WTC11 (cell line): ENCODE measurements at regions not wholly inside any gene's neighbourhood (a gene's known extent, or its start where the extent isn't known, plus 50 kb on each side); places are given as distances from the start of the nearest gene placed in this dataset.

Experiments
- ATAC-seq: fragments of 200-7000 bp; cut with Tn5 transposase; 2 replicates; pipeline ENCODE4 v1.10.0; 2021; ENCODE audit warnings: mild to moderate bottlenecking, moderate library complexity
- CTCF ChIA-PET: fragments of 300-600 bp; sonication (Branson Sonifier 250); formaldehyde crosslinking; loops from one replicate; lab custom pipeline; 2021; ENCODE audit warnings: antibody characterized with exemption; lab: Charles Lee
- POLR2A ChIA-PET: fragments of 350-600 bp; sonication (Branson Sonifier 250); formaldehyde crosslinking; loops from one replicate; lab custom pipeline; 2021; ENCODE audit warnings: antibody characterized with exemption; lab: Charles Lee
- DNase-seq: peaks from one replicate; pipeline ENCODE4 v3.0.0; 2021; ENCODE audit warnings: low spot score
- H3K27ac Mint-ChIP-seq: 2 replicates; pipeline ENCODE4 v1.8.0; 2021; ENCODE audit warnings: mixed read lengths
- H3K27me3 Mint-ChIP-seq: 2 replicates; pipeline ENCODE4 v1.8.0; 2021; ENCODE audit warnings: low read depth, mild to moderate bottlenecking, moderate library complexity, mixed read lengths
- H3K36me3 Mint-ChIP-seq: 2 replicates; pipeline ENCODE4 v1.8.0; 2021; ENCODE audit warnings: mixed read lengths
- H3K4me1 Mint-ChIP-seq: 2 replicates; pipeline ENCODE4 v1.8.0; 2022; ENCODE audit warnings: mixed read lengths
- H3K4me3 Mint-ChIP-seq: 2 replicates; pipeline ENCODE4 v1.8.0; 2021; ENCODE audit warnings: mild to moderate bottlenecking, moderate library complexity, mixed read lengths
- H3K9me3 Mint-ChIP-seq: 2 replicates; pipeline ENCODE4 v1.8.0; 2021; ENCODE audit warnings: mixed read lengths
- CTCF ChIP-seq: fragments of 200-600 bp; IDR thresholded peaks from 2 replicates; pipeline ENCODE4 v1.8.0; 2022; ENCODE audit warnings: antibody characterized with exemption
- E2F1 ChIP-seq: sonication (generic); formaldehyde crosslinking; IDR thresholded peaks from 2 replicates; pipeline ENCODE4 v1.8.0; 2022; ENCODE audit warnings: mild to moderate bottlenecking, missing genetic modification reagents
- ERG ChIP-seq: fragments of 250-450 bp; sonication (Bioruptor Pico); IDR thresholded peaks from 2 replicates; pipeline ENCODE4 v1.8.0; 2021; ENCODE audit warnings: mild to moderate bottlenecking
- FOXJ3 ChIP-seq: sonication (generic); formaldehyde crosslinking; IDR thresholded peaks from 2 replicates; pipeline ENCODE4 v1.9.0; 2021; ENCODE audit warnings: missing genetic modification reagents, mild to moderate bottlenecking, borderline replicate concordance
- FOXP1 ChIP-seq: sonication (generic); formaldehyde crosslinking; IDR thresholded peaks from 2 replicates; pipeline ENCODE4 v1.8.0; 2022; ENCODE audit warnings: missing genetic modification reagents, mild to moderate bottlenecking, moderate library complexity, borderline replicate concordance
- GABPB1 ChIP-seq: sonication (generic); formaldehyde crosslinking; IDR thresholded peaks from 2 replicates; pipeline ENCODE4 v1.8.1; 2023; ENCODE audit warnings: mild to moderate bottlenecking, missing genetic modification reagents
- MXD4 ChIP-seq: fragments of 250-450 bp; sonication (Bioruptor Pico); IDR thresholded peaks from 2 replicates; pipeline ENCODE4 v1.8.0; 2021; ENCODE audit warnings: mild to moderate bottlenecking, moderate library complexity, borderline replicate concordance
- NR1H2 ChIP-seq: sonication (generic); formaldehyde crosslinking; IDR thresholded peaks from 2 replicates; pipeline ENCODE4 v1.9.0; 2021; ENCODE audit warnings: mild to moderate bottlenecking, moderate library complexity, missing genetic modification reagents
- OVOL2 ChIP-seq: fragments of 250-450 bp; sonication (Bioruptor Pico); IDR thresholded peaks from 2 replicates; pipeline ENCODE4 v1.9.0; 2021; ENCODE audit warnings: mild to moderate bottlenecking, borderline replicate concordance
- RORB ChIP-seq: fragments of 250-450 bp; sonication (Bioruptor Pico); IDR thresholded peaks from 2 replicates; pipeline ENCODE4 v1.9.0; 2021; ENCODE audit warnings: mild to moderate bottlenecking
- SMAD3 ChIP-seq: sonication (generic); formaldehyde crosslinking; IDR thresholded peaks from 2 replicates; pipeline ENCODE4 v1.8.0; 2022; ENCODE audit warnings: missing genetic modification reagents, mild to moderate bottlenecking, borderline replicate concordance
- ZNF121 ChIP-seq: sonication (generic); formaldehyde crosslinking; IDR thresholded peaks from 2 replicates; pipeline ENCODE4 v1.8.0; 2023; ENCODE audit warnings: missing genetic modification reagents
- TF ChIP-seq, protein P1 (sequence below): fragments of 250-450 bp; sonication (Bioruptor Pico); IDR thresholded peaks from 2 replicates; pipeline ENCODE4 v2.1.2; 2022; ENCODE audit warnings: mild to moderate bottlenecking, moderate library complexity
- TF ChIP-seq, protein P2 (sequence below): sonication (generic); formaldehyde crosslinking; IDR thresholded peaks from 2 replicates; pipeline ENCODE4 v1.8.1; 2022; ENCODE audit warnings: missing genetic modification reagents, borderline replicate concordance
- TF ChIP-seq, protein P3 (sequence below): sonication (generic); formaldehyde crosslinking; IDR thresholded peaks from 2 replicates; pipeline ENCODE4 v1.8.0; 2022; ENCODE audit warnings: missing genetic modification reagents
- TF ChIP-seq, protein P4 (sequence below): sonication (generic); formaldehyde crosslinking; IDR thresholded peaks from 2 replicates; pipeline ENCODE4 v1.8.0; 2022; ENCODE audit warnings: mild to moderate bottlenecking, missing genetic modification reagents
- TF ChIP-seq, protein P5 (sequence below): sonication (generic); formaldehyde crosslinking; IDR thresholded peaks from 2 replicates; pipeline ENCODE4 v1.8.0; 2023; ENCODE audit warnings: mild to moderate bottlenecking, missing genetic modification reagents
- TF ChIP-seq, protein P6 (sequence below): sonication (generic); formaldehyde crosslinking; IDR thresholded peaks from 2 replicates; pipeline ENCODE4 v1.8.1; 2023; ENCODE audit warnings: mild to moderate bottlenecking, missing genetic modification reagents

GRCh38 chr2:49719241-49719640 is 564.9 kb upstream of the FSHR start (continued):
- TF ChIP-seq, protein P1, sequence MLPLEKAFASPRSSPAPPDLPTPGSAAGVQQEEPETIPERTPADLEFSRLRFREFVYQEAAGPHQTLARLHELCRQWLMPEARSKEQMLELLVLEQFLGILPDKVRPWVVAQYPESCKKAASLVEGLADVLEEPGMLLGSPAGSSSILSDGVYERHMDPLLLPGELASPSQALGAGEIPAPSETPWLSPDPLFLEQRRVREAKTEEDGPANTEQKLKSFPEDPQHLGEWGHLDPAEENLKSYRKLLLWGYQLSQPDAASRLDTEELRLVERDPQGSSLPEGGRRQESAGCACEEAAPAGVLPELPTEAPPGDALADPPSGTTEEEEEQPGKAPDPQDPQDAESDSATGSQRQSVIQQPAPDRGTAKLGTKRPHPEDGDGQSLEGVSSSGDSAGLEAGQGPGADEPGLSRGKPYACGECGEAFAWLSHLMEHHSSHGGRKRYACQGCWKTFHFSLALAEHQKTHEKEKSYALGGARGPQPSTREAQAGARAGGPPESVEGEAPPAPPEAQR (CRISPR knock-in tag), result no peak
- no peak for TF ChIP-seq ERG (CRISPR knock-in tag)

GRCh38 chr2:49715597-49715996 is 561.3 kb upstream of the FSHR start:
- Mint-ChIP-seq H3K27ac (no peak overlapping the region), H3K4me3 (no peak overlapping the region), H3K4me1 (no peaks in the 10 kb centered on the region), H3K36me3 (no peaks in the 10 kb centered on the region), H3K9me3 (no peaks in the 10 kb centered on the region), H3K27me3 (no peaks in the 10 kb centered on the region)
- POLR2A ChIA-PET, result no interaction called here
- ATAC-seq (no peak), DNase-seq (no peak)
- CTCF ChIA-PET, result interaction anchor here (1.1 kb wide), 1 partner anchor 27 kb away, joined by 3 read pairs; no protein-coding TSS in a partner anchor
- no peak for TF ChIP-seq NR1H2 (CRISPR knock-in tag)
- TF ChIP-seq FOXJ3 (CRISPR knock-in tag), result no peak
- TF ChIP-seq FOXP1 (CRISPR knock-in tag), result no peak
- TF ChIP-seq ZNF121 (CRISPR knock-in tag), result no peak
- TF ChIP-seq RORB (CRISPR knock-in tag), result no peak
- TF ChIP-seq, protein P2, sequence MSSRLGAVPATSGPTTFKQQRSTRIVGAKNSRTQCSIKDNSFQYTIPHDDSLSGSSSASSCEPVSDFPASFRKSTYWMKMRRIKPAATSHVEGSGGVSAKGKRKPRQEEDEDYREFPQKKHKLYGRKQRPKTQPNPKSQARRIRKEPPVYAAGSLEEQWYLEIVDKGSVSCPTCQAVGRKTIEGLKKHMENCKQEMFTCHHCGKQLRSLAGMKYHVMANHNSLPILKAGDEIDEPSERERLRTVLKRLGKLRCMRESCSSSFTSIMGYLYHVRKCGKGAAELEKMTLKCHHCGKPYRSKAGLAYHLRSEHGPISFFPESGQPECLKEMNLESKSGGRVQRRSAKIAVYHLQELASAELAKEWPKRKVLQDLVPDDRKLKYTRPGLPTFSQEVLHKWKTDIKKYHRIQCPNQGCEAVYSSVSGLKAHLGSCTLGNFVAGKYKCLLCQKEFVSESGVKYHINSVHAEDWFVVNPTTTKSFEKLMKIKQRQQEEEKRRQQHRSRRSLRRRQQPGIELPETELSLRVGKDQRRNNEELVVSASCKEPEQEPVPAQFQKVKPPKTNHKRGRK (CRISPR knock-in tag), result no peak
- no peak for TF ChIP-seq E2F1 (CRISPR knock-in tag)
- TF ChIP-seq, protein P3, sequence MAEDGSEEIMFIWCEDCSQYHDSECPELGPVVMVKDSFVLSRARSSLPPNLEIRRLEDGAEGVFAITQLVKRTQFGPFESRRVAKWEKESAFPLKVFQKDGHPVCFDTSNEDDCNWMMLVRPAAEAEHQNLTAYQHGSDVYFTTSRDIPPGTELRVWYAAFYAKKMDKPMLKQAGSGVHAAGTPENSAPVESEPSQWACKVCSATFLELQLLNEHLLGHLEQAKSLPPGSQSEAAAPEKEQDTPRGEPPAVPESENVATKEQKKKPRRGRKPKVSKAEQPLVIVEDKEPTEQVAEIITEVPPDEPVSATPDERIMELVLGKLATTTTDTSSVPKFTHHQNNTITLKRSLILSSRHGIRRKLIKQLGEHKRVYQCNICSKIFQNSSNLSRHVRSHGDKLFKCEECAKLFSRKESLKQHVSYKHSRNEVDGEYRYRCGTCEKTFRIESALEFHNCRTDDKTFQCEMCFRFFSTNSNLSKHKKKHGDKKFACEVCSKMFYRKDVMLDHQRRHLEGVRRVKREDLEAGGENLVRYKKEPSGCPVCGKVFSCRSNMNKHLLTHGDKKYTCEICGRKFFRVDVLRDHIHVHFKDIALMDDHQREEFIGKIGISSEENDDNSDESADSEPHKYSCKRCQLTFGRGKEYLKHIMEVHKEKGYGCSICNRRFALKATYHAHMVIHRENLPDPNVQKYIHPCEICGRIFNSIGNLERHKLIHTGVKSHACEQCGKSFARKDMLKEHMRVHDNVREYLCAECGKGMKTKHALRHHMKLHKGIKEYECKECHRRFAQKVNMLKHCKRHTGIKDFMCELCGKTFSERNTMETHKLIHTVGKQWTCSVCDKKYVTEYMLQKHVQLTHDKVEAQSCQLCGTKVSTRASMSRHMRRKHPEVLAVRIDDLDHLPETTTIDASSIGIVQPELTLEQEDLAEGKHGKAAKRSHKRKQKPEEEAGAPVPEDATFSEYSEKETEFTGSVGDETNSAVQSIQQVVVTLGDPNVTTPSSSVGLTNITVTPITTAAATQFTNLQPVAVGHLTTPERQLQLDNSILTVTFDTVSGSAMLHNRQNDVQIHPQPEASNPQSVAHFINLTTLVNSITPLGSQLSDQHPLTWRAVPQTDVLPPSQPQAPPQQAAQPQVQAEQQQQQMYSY (CRISPR knock-in tag), result no peak
- TF ChIP-seq, protein P4, sequence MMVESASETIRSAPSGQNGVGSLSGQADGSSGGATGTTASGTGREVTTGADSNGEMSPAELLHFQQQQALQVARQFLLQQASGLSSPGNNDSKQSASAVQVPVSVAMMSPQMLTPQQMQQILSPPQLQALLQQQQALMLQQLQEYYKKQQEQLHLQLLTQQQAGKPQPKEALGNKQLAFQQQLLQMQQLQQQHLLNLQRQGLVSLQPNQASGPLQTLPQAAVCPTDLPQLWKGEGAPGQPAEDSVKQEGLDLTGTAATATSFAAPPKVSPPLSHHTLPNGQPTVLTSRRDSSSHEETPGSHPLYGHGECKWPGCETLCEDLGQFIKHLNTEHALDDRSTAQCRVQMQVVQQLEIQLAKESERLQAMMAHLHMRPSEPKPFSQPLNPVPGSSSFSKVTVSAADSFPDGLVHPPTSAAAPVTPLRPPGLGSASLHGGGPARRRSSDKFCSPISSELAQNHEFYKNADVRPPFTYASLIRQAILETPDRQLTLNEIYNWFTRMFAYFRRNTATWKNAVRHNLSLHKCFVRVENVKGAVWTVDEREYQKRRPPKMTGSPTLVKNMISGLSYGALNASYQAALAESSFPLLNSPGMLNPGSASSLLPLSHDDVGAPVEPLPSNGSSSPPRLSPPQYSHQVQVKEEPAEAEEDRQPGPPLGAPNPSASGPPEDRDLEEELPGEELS (CRISPR knock-in tag), result no peak
- TF ChIP-seq, protein P5, sequence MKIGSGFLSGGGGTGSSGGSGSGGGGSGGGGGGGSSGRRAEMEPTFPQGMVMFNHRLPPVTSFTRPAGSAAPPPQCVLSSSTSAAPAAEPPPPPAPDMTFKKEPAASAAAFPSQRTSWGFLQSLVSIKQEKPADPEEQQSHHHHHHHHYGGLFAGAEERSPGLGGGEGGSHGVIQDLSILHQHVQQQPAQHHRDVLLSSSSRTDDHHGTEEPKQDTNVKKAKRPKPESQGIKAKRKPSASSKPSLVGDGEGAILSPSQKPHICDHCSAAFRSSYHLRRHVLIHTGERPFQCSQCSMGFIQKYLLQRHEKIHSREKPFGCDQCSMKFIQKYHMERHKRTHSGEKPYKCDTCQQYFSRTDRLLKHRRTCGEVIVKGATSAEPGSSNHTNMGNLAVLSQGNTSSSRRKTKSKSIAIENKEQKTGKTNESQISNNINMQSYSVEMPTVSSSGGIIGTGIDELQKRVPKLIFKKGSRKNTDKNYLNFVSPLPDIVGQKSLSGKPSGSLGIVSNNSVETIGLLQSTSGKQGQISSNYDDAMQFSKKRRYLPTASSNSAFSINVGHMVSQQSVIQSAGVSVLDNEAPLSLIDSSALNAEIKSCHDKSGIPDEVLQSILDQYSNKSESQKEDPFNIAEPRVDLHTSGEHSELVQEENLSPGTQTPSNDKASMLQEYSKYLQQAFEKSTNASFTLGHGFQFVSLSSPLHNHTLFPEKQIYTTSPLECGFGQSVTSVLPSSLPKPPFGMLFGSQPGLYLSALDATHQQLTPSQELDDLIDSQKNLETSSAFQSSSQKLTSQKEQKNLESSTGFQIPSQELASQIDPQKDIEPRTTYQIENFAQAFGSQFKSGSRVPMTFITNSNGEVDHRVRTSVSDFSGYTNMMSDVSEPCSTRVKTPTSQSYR (CRISPR knock-in tag), result no peak
- no peak for TF ChIP-seq MXD4 (CRISPR knock-in tag)
- TF ChIP-seq SMAD3 (CRISPR knock-in tag), result no peak
- TF ChIP-seq OVOL2 (CRISPR knock-in tag), result no peak
- no peak for TF ChIP-seq CTCF
- TF ChIP-seq, protein P6, sequence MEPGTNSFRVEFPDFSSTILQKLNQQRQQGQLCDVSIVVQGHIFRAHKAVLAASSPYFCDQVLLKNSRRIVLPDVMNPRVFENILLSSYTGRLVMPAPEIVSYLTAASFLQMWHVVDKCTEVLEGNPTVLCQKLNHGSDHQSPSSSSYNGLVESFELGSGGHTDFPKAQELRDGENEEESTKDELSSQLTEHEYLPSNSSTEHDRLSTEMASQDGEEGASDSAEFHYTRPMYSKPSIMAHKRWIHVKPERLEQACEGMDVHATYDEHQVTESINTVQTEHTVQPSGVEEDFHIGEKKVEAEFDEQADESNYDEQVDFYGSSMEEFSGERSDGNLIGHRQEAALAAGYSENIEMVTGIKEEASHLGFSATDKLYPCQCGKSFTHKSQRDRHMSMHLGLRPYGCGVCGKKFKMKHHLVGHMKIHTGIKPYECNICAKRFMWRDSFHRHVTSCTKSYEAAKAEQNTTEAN, result no peak
- TF ChIP-seq GABPB1 (CRISPR knock-in tag), result no peak
